ENCODE measurements at regions not wholly inside any gene's neighbourhood (a gene's known extent, or its start where the extent isn't known, plus 50 kb on each side); places are given as distances from the start of the nearest gene placed in this dataset.
"Not testable (repeated sequence)": the region's sequence is repeated elsewhere in the genome, so short reads cannot be mapped to it uniquely, and the experiment has no call there.

DNA sequence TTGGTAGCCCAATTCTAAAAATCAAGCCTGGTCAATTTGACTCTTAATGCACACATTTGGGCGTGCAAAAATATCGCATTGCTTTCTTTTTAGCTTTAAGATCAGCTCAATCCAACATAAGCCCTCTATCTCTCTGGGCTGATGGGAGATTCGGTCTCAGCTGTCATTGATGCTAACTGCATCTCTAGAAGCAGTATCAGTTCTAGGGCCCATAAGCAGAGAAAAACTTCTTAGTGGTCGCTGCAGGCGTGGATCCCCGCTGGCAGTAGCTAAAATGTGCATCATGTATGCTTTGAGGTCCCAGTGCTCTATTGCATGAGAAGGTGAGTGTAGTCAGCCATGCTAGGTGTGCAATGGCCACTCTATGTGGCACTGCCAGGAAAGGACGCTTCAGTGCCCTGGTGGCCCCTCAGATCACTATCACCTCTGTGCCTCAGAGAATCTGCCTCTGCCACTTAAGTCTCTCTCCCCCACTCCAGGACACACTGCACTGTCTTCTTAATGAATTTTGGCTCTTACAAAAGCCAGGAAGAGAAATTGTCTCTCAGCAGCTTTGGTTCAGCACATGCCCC lies 79.7 kb upstream of the GADD45A start:
- Histone ChIP-seq H3K9me3 (ENCODE audit: control insufficient read depth, low read depth, low read length) (no peaks in the 10 kb centered on the region), H3K4me3 (ENCODE audit: low read length) (no peak overlapping the region), H3K36me3 (ENCODE audit: control insufficient read depth, insufficient read depth, low read length) (no peaks in the 10 kb centered on the region), H3K4me1 (ENCODE audit: control insufficient read depth, insufficient read depth, low read length) (no peaks in the 10 kb centered on the region), H3K27ac (ENCODE audit: low read length) (no peak overlapping the region), H3K27me3 (ENCODE audit: control insufficient read depth, insufficient read depth, low read length) (no peaks in the 10 kb centered on the region)
- no peak for DNase-seq
- no CpG with 5 or more reads among the region's 7 CpGs for WGBS (ENCODE audit: insufficient coverage, low lambda C conversion rate)

- H3K9me3 ChIP-seq (ENCODE audit: control insufficient read depth, low read depth, low read length): no peaks in the 10 kb centered on the region
- no peaks in the 10 kb centered on the region for H3K27me3 ChIP-seq (ENCODE audit: control insufficient read depth, insufficient read depth, low read length)
- no peak overlapping the region for H3K4me3 ChIP-seq (ENCODE audit: low read length)
- no peak overlapping the region for H3K27ac ChIP-seq (ENCODE audit: low read length)
- H3K36me3 ChIP-seq (ENCODE audit: control insufficient read depth, insufficient read depth, low read length): no peaks in the 10 kb centered on the region
- no peak for DNase-seq
- 100% methylated on average over 1 of the region's 4 CpGs for WGBS (ENCODE audit: insufficient coverage, low lambda C conversion rate)
- no peaks in the 10 kb centered on the region for H3K4me1 ChIP-seq (ENCODE audit: control insufficient read depth, insufficient read depth, low read length)
These were observed 77.7 kb upstream of the GADD45A start for GRCh38 chr1:67607286-67607685.

GRCh38 chr1:67607699-67608098 lies 77.3 kb upstream of the GADD45A start:
- H3K4me1 ChIP-seq (ENCODE audit: control insufficient read depth, insufficient read depth, low read length): no peaks in the 10 kb centered on the region
- no peaks in the 10 kb centered on the region for H3K27me3 ChIP-seq (ENCODE audit: control insufficient read depth, insufficient read depth, low read length)
- H3K36me3 ChIP-seq (ENCODE audit: control insufficient read depth, insufficient read depth, low read length): no peaks in the 10 kb centered on the region
- H3K9me3 ChIP-seq (ENCODE audit: control insufficient read depth, low read depth, low read length): no peaks in the 10 kb centered on the region
- no peak for DNase-seq
- WGBS (ENCODE audit: insufficient coverage, low lambda C conversion rate): 90% methylated on average over 4 of the region's 6 CpGs
- no peak overlapping the region for H3K27ac ChIP-seq (ENCODE audit: low read length)
- H3K4me3 ChIP-seq (ENCODE audit: low read length): no peak overlapping the region

DNA sequence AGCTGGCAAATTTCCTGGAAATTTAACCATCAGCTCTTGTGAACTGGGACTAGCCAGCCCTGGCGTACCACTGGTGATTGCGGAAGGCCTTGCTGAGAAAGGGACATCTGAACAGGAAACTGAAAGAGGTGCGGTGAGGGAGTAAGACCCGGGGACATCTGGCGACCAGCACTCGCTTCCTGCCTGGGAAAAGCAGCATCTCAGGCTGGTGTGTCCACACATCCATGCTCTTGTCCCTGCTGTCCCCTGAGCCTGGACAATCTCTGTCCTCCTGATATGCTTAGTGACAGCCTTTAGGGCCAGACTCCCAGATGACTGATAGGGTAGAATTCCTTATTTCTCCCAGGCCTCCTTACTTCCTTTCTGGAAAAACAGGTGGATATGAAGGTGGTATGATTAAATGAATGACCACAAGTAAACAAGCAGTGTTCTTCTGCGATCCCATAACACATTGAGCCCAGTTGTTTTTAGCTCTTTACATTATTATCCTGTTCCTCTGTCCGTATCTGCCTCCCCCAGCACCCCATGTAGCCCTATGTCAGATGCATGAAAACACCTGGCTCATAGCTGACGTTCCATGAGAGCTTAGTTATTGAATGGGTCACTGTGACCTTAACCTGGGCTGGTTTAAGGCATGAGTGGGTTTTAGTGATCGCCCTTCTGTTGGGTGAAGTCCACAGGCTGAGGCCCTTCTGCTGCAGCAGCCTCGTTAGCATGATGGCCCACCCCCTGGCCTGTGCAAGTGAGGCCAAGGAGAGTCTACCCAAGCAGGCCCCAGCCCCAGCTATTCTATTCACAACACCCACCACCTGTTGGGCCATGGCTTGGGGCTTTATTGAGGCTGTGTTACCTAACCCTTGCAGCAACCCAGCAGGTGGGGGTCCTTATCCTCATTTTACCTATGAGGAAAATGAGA lies 76.1 kb upstream of the GADD45A start:
- H3K4me1 ChIP-seq (ENCODE audit: control insufficient read depth, insufficient read depth, low read length): no peaks in the 10 kb centered on the region
- H3K27ac ChIP-seq (ENCODE audit: low read length): no peak overlapping the region
- no peak overlapping the region for H3K4me3 ChIP-seq (ENCODE audit: low read length)
- no peaks in the 10 kb centered on the region for H3K36me3 ChIP-seq (ENCODE audit: control insufficient read depth, insufficient read depth, low read length)
- no peak for DNase-seq
- no peaks in the 10 kb centered on the region for H3K27me3 ChIP-seq (ENCODE audit: control insufficient read depth, insufficient read depth, low read length)
- WGBS (ENCODE audit: insufficient coverage, low lambda C conversion rate): no CpG with 5 or more reads among the region's 11 CpGs
- no peaks in the 10 kb centered on the region for H3K9me3 ChIP-seq (ENCODE audit: control insufficient read depth, low read depth, low read length)

- Histone ChIP-seq H3K4me3 (ENCODE audit: low read length) (no peak overlapping the region), H3K27me3 (ENCODE audit: control insufficient read depth, insufficient read depth, low read length) (no peaks in the 10 kb centered on the region), H3K9me3 (ENCODE audit: control insufficient read depth, low read depth, low read length) (no peaks in the 10 kb centered on the region), H3K27ac (ENCODE audit: low read length) (no peak overlapping the region), H3K4me1 (ENCODE audit: control insufficient read depth, insufficient read depth, low read length) (no peaks in the 10 kb centered on the region), H3K36me3 (ENCODE audit: control insufficient read depth, insufficient read depth, low read length) (no peaks in the 10 kb centered on the region)
- no CpG with 5 or more reads among the region's 10 CpGs for WGBS (ENCODE audit: insufficient coverage, low lambda C conversion rate)
- no peak for DNase-seq
These were observed 75.2 kb upstream of the GADD45A start for GRCh38 chr1:67609577-67610341.

GRCh38 chr1:67610450-67610849 lies 74.6 kb upstream of the GADD45A start:
- H3K36me3 ChIP-seq (ENCODE audit: control insufficient read depth, insufficient read depth, low read length): no peaks in the 10 kb centered on the region
- no CpG with 5 or more reads among the region's 5 CpGs for WGBS (ENCODE audit: insufficient coverage, low lambda C conversion rate)
- DNase-seq: no peak
- H3K4me3 ChIP-seq (ENCODE audit: low read length): no peak overlapping the region
- H3K4me1 ChIP-seq (ENCODE audit: control insufficient read depth, insufficient read depth, low read length): no peaks in the 10 kb centered on the region
- H3K27ac ChIP-seq (ENCODE audit: low read length): no peak overlapping the region
- H3K9me3 ChIP-seq (ENCODE audit: control insufficient read depth, low read depth, low read length): no peaks in the 10 kb centered on the region
- H3K27me3 ChIP-seq (ENCODE audit: control insufficient read depth, insufficient read depth, low read length): no peaks in the 10 kb centered on the region

DNA sequence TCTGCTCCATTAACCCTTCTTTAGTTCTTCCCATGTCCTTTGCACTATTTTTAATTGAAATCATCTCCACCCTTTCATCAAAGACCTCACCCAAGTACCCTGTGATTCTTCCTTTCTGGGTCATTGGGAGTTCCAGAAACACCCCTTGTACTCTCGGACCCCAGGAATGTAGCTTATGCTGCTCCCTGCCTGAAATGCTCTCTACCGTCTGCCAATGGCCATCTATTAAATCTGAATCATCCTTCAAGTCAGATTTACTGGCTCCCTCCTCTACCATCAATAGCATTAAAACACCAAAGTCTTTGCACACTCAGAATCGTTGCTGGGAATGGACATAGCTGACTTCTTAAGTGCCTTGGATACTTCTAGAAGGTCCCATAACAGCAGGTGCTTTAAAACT lies 73.2 kb upstream of the GADD45A start:
- Histone ChIP-seq H3K27ac (ENCODE audit: low read length) (no peak overlapping the region), H3K4me3 (ENCODE audit: low read length) (no peak overlapping the region), H3K4me1 (ENCODE audit: control insufficient read depth, insufficient read depth, low read length) (no peaks in the 10 kb centered on the region), H3K9me3 (ENCODE audit: control insufficient read depth, low read depth, low read length) (no peaks in the 10 kb centered on the region), H3K36me3 (ENCODE audit: control insufficient read depth, insufficient read depth, low read length) (no peaks in the 10 kb centered on the region), H3K27me3 (ENCODE audit: control insufficient read depth, insufficient read depth, low read length) (no peaks in the 10 kb centered on the region)
- no peak for DNase-seq
- WGBS (ENCODE audit: insufficient coverage, low lambda C conversion rate): 80% methylated on average over 1 of the region's 3 CpGs

DNA sequence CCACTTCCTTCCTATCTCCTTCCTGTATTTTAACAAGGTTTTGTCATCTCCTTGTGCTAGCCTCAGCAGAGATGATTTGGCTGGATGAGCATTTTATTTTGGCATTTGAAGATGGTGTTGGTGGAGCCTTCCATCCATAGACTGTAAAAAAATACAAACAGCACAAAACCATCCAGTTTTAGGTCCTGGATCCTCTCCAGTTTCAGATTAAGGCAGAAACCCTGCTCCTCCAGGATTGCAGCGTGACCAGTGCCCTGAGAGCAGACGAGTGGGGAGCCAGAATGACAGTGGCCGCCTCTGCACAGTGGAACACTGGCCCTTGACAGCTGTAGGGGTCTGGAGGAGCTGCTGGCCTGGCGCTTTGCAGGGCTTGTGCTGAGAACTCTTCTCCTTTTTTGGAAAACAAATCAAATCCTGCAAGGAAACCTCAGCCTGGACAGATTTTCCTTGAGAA lies 72.2 kb upstream of the GADD45A start:
- H3K36me3 ChIP-seq (ENCODE audit: control insufficient read depth, insufficient read depth, low read length): no peaks in the 10 kb centered on the region
- H3K27me3 ChIP-seq (ENCODE audit: control insufficient read depth, insufficient read depth, low read length): no peaks in the 10 kb centered on the region
- no peaks in the 10 kb centered on the region for H3K9me3 ChIP-seq (ENCODE audit: control insufficient read depth, low read depth, low read length)
- no peak overlapping the region for H3K27ac ChIP-seq (ENCODE audit: low read length)
- WGBS (ENCODE audit: insufficient coverage, low lambda C conversion rate): no CpG with 5 or more reads among the region's 4 CpGs
- no peaks in the 10 kb centered on the region for H3K4me1 ChIP-seq (ENCODE audit: control insufficient read depth, insufficient read depth, low read length)
- no peak for DNase-seq
- H3K4me3 ChIP-seq (ENCODE audit: low read length): no peak overlapping the region

DNA sequence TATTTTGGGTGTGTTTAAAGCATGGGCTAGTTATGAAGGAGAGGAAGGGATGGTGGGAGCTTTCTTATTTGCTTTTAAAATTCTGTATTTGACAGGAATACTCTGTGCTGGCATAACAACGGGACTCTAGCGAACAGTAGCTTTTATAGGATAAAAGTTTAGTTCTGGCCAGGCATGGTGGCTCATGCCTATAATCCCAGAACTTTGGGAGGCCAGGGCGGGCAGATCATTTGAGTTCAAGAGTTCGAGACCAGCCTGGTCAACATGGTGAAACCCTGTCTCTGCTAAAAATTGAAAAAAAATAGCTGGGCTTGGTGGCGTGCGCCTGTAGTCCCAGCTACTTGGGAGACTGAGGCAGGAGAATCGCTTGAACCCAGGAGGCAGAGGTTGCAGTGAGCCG lies 71.5 kb upstream of the GADD45A start:
- DNase-seq; H3K9me3 ChIP-seq (ENCODE audit: control insufficient read depth, low read depth, low read length); H3K27ac ChIP-seq (ENCODE audit: low read length); H3K4me3 ChIP-seq (ENCODE audit: low read length); H3K36me3 ChIP-seq (ENCODE audit: control insufficient read depth, insufficient read depth, low read length); H3K4me1 ChIP-seq (ENCODE audit: control insufficient read depth, insufficient read depth, low read length); H3K27me3 ChIP-seq (ENCODE audit: control insufficient read depth, insufficient read depth, low read length): not testable (repeated sequence)
- WGBS (ENCODE audit: insufficient coverage, low lambda C conversion rate): no CpG with 5 or more reads among the region's 8 CpGs

DNA sequence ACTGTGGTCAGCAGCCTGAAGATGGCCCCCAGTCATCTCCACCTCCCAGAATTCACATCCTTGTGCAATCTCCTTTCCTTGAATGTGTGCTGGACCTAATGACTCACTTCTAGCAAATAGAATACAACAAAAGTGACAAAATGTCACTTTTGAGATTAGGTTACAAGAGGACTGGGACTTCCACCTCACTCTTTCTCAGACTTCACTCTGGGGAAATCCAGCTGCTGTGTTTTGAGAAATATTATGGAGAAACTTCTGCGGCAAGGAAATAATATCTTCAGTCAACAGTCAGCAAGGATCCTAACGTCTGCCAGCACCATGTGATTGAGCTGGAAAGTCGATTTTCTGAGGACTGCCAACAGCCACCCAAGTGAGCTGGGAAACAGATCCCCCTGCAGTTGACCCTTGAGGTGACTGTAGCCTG lies 70.5 kb upstream of the GADD45A start:
- H3K4me3 ChIP-seq (ENCODE audit: low read length): no peak overlapping the region
- H3K27ac ChIP-seq (ENCODE audit: low read length): no peak overlapping the region
- H3K4me1 ChIP-seq (ENCODE audit: control insufficient read depth, insufficient read depth, low read length): peaks cover under 1% of the 10 kb centered on the region
- no peaks in the 10 kb centered on the region for H3K27me3 ChIP-seq (ENCODE audit: control insufficient read depth, insufficient read depth, low read length)
- H3K9me3 ChIP-seq (ENCODE audit: control insufficient read depth, low read depth, low read length): no peaks in the 10 kb centered on the region
- no CpG with 5 or more reads among the region's 3 CpGs for WGBS (ENCODE audit: insufficient coverage, low lambda C conversion rate)
- no peaks in the 10 kb centered on the region for H3K36me3 ChIP-seq (ENCODE audit: control insufficient read depth, insufficient read depth, low read length)
- no peak for DNase-seq
